Retinal pigment epithelial cell (primary cell): ENCODE measurements at regions not wholly inside any gene's neighbourhood (a gene's known extent, or its start where the extent isn't known, plus 50 kb on each side); places are given as distances from the start of the nearest gene placed in this dataset.

Experiments
- DNase-seq: peaks from one replicate; pipeline ENCODE4 v3.0.0-alpha.2; 2010; ENCODE audit warnings: low read depth
- H3K4me3 ChIP-seq: 2 replicates; pipeline ENCODE4 v1.5.1; 2011; ENCODE audit warnings: mild to moderate bottlenecking, low read length, control low read depth, moderate library complexity
- TF ChIP-seq, protein P1 (sequence below): conservative IDR thresholded peaks from 2 replicates; pipeline ENCODE4 v1.5.1; 2011; ENCODE audit warnings: low read depth, low read length, control low read depth, inconsistent platforms

DNA sequence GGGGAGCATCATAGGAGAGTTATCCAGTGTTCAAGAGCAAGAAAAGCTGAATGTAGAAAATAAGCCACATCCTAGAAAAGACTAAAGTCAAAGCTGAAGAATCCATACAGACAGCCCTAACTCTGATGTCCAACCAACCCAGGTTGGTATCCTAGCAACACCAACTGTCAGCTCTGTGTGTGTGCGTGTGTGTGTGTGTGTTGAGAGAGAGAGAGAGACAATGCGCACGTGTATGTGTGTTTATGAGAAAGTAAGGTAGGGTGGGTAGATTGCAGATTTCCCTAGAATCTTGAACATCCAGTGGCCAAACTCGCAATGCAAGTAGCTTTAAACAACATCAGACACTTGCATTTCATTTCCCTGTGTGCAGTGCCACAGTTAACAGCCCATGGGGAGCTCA, 274.9 kb downstream of the FAM181B start:
- TF ChIP-seq, protein P1, sequence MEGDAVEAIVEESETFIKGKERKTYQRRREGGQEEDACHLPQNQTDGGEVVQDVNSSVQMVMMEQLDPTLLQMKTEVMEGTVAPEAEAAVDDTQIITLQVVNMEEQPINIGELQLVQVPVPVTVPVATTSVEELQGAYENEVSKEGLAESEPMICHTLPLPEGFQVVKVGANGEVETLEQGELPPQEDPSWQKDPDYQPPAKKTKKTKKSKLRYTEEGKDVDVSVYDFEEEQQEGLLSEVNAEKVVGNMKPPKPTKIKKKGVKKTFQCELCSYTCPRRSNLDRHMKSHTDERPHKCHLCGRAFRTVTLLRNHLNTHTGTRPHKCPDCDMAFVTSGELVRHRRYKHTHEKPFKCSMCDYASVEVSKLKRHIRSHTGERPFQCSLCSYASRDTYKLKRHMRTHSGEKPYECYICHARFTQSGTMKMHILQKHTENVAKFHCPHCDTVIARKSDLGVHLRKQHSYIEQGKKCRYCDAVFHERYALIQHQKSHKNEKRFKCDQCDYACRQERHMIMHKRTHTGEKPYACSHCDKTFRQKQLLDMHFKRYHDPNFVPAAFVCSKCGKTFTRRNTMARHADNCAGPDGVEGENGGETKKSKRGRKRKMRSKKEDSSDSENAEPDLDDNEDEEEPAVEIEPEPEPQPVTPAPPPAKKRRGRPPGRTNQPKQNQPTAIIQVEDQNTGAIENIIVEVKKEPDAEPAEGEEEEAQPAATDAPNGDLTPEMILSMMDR = no peak
- no peak for DNase-seq
- H3K4me3 ChIP-seq = no peak overlapping the region

DNA sequence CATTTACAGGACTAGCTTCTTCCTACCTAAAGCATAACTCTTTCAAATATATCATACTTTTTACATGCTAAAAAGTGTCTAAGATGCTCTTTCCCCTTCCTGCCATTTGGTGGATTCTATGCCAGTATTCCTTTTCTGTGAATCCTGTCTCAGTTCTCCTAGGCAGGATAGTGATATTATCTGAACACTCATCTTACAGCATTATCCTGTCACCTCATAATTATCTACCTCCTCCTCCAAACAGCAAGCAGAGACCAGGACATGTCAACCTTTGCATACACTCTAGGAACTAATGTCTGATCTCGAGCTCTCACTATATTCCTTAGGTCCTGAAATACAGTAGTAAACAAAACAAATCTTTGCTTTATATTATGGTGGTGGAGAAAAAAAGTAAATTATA, 275.5 kb downstream of the FAM181B start:
- H3K4me3 ChIP-seq = no peak overlapping the region
- no peak for DNase-seq
- TF ChIP-seq, protein P1 = no peak

DNA sequence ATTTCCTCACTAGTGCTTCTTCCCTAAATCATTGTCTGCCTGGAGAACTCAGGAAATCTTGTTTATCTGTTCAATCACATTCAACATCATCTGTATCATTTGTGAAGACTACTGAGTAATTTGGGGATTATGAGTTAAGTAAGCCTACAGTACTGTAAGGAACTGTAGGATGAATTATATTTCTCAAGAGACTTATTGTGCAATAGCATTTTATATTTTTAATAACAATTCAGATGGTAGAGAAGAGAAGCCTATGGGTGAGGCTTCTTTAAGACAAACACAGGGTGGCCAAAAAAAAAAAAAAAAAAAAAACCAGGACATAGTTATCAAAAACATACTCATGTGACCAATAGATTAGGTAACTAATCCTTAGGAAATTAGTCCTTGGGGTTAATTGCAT, 282.7 kb downstream of the FAM181B start:
- TF ChIP-seq, protein P1 = no peak

DNA sequence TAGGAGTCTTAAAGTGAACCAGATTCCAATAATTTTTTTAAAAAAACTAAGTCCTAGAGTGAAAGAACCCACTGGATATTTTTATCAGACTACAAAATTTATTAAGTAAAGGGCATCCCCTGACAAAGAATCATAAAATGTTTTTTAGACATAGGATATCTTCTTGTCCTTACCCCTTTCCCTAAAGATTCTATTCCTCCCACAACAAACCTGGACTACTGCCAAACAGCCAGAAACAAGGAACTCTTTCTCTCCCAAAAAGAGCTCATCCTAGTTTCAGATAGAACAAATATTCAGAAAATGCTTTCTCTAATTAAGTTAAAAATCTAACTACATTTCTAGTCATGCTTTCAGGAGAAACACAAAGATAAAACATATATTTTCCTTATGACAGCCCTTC, 327.1 kb downstream of the FAM181B start:
- H3K4me3 ChIP-seq = no peak overlapping the region
- TF ChIP-seq, protein P1 = no peak
- DNase-seq = no peak

More for the DNA sequence above, 282.7 kb downstream of the FAM181B start:
- DNase-seq = no peak
- no peak overlapping the region for H3K4me3 ChIP-seq

DNA sequence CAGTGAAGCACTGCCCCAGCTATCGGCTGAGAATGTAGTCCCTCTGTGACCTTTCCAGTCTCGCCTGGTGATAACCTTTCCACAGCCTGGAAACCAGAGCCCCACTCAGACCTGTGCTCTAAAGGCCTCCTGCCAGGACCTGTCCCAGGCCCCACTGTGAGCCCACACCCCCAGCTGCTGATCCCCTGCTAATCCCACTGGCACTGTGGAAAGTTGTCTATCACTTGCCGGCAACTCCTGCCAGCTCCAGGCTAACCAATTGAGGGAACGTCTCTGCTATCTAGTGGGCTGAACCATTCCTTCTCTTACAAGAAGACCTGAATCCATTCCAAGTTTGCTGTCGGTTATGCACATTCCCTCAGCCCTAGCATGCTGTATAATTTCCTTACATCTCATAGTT, 328.2 kb downstream of the FAM181B start:
- TF ChIP-seq, protein P1 = no peak
- DNase-seq = peak; percentile 38
- H3K4me3 ChIP-seq = no peak overlapping the region

DNA sequence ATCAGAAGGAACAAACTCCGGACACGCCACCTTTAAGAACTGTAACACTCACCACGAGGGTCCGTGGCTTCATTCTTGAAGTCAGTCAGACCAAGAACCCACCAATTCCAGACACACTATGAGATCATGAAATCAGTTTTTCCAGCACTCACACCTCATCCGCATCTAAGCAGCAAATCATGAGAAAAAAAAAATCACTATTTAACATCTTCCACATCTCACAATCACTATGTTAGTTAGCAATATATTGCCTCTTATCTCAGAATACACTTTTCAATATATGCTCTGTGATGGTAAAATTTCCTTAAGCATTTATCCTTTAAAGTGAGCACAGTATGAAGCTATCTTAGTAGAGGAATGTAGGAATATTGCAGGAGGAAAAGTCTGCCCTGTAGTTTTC, 328.7 kb downstream of the FAM181B start:
- no peak for DNase-seq
- TF ChIP-seq, protein P1 = no peak
- H3K4me3 ChIP-seq = no peak overlapping the region

DNA sequence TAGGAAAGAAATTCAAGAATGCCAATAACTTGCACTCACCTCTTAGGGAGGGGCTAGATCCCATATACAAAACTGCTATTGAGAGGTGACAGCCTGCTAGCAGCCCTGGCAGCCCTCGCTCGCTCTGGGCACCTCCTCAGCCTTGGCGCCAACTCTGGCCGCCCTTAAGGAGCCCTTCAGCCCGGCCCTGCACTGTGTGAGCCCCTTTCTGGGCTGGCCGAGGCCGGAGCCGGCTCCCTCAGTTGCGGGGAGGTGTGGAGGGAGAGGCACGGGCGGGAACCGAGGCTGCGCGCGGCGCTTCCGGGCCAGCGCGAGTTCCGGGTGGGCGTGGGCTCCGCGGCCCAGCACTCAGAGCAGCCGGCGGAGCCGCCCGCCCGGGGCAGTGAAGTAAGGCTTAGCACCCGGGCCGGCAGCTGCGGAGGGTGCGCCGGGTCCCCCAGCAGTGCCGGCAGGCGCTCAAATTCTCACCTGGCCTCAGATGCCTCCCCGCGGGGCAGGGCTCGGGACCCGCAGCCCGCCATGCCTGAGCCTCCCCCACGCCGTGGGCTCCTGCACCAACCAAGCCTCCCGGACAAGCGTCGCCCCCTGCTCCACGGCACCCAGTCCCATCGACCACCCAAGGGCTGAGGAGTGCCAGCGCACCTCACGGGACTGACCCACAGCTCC, 329.9 kb downstream of the FAM181B start:
- no peak overlapping the region for H3K4me3 ChIP-seq
- TF ChIP-seq, protein P1 = no peak
- DNase-seq = no peak
